ENCODE measurements at regions not wholly inside any gene's neighbourhood (a gene's known extent, or its start where the extent isn't known, plus 50 kb on each side); places are given as distances from the start of the nearest gene placed in this dataset.

- intact Hi-C loops (cut with DNase I; ENCODE audit: low total_unique reads): no loop called here
- TF ChIP-seq POLR2A (IDR thresholded peaks at IDR 0.05) (no peak), CTCF (IDR thresholded peaks at IDR 0.05) (no peak)
- DNase-seq (ENCODE audit: low spot score in 2 of 2): no peak
- 72 to 95% methylated on average over 4 of the region's 4 CpGs for WGBS, 2 donors
- no peak overlapping the region for H3K4me3 ChIP-seq (ENCODE audit: low read depth, poor library complexity, severe bottlenecking)
Measured at GRCh38 chr21:38936240-38936639, 130.5 kb downstream of the ETS2 start.

GRCh38 chr21:38933731-38934130 lies 128.0 kb downstream of the ETS2 start:
- intact Hi-C loops (cut with DNase I; ENCODE audit: low total_unique reads): no loop called here
- TF ChIP-seq CTCF (IDR thresholded peaks at IDR 0.05) (no peak), POLR2A (IDR thresholded peaks at IDR 0.05) (no peak)
- DNase-seq (ENCODE audit: low spot score in 2 of 2): no peak
- no peak overlapping the region for H3K4me3 ChIP-seq (ENCODE audit: low read depth, poor library complexity, severe bottlenecking)
- WGBS, 2 donors: 79 to 89% methylated on average over 10 of the region's 10 CpGs

GRCh38 chr21:38931291-38931690 lies 125.6 kb downstream of the ETS2 start:
- TF ChIP-seq POLR2A (IDR thresholded peaks at IDR 0.05): no peak
- TF ChIP-seq CTCF (IDR thresholded peaks at IDR 0.05): no peak
- no peak for DNase-seq (ENCODE audit: low spot score in 2 of 2)
- intact Hi-C loops (cut with DNase I; ENCODE audit: low total_unique reads): no loop called here
- H3K4me3 ChIP-seq (ENCODE audit: low read depth, poor library complexity, severe bottlenecking): no peak overlapping the region
- WGBS, 2 donors: 88% methylated on average over 3 of the region's 3 CpGs

GRCh38 chr21:38930853-38931252 lies 125.1 kb downstream of the ETS2 start:
- TF ChIP-seq CTCF (IDR thresholded peaks at IDR 0.05): no peak
- TF ChIP-seq POLR2A (IDR thresholded peaks at IDR 0.05): no peak
- intact Hi-C loops (cut with DNase I; ENCODE audit: low total_unique reads): no loop called here
- WGBS, 2 donors: 39 to 48% methylated on average over 3 of the region's 3 CpGs
- H3K4me3 ChIP-seq (ENCODE audit: low read depth, poor library complexity, severe bottlenecking): no peak overlapping the region
- peak in 1 of 2 donors; percentile 54 for DNase-seq (ENCODE audit: low spot score in 2 of 2)

- no peak for TF ChIP-seq CTCF (IDR thresholded peaks at IDR 0.05)
- no peak for TF ChIP-seq POLR2A (IDR thresholded peaks at IDR 0.05)
- DNase-seq (ENCODE audit: low spot score in 2 of 2): no peak
- intact Hi-C loops (cut with DNase I; ENCODE audit: low total_unique reads): no loop called here
- no peak overlapping the region for H3K4me3 ChIP-seq (ENCODE audit: low read depth, poor library complexity, severe bottlenecking)
- 92 to 95% methylated on average over 2 of the region's 2 CpGs for WGBS, 2 donors
Measured at GRCh38 chr21:38930066-38930465, 124.3 kb downstream of the ETS2 start.

- no peak for DNase-seq (ENCODE audit: low spot score in 2 of 2)
- TF ChIP-seq CTCF (IDR thresholded peaks at IDR 0.05) (no peak), POLR2A (IDR thresholded peaks at IDR 0.05) (no peak)
- intact Hi-C loops (cut with DNase I; ENCODE audit: low total_unique reads): no loop called here
- H3K4me3 ChIP-seq (ENCODE audit: low read depth, poor library complexity, severe bottlenecking): no peak overlapping the region
- 95 to 97% methylated on average over 1 of the region's 1 CpG for WGBS, 2 donors
Measured at GRCh38 chr21:38929652-38930051, 123.9 kb downstream of the ETS2 start.

Data from lower leg skin (tissue), 4 donors.